HCT116 (cell line): ENCODE measurements at regions not wholly inside any gene's neighbourhood (a gene's known extent, or its start where the extent isn't known, plus 50 kb on each side); places are given as distances from the start of the nearest gene placed in this dataset.

Experiments
- POLR2A ChIP-seq: IDR thresholded peaks from 2 replicates; pipeline ENCODE4 v1.7.0; 2011; ENCODE audit warnings: borderline replicate concordance; ENCODE audit not compliant: insufficient read depth, insufficient read length; ENCODE audit errors: extremely low read depth
- POLR2AphosphoS5 ChIP-seq: IDR thresholded peaks from 2 replicates; pipeline ENCODE4 v1.6.1; 2011; ENCODE audit warnings: mild to moderate bottlenecking, low read depth, low read length, moderate library complexity
- YY1 ChIP-seq: IDR thresholded peaks from 2 replicates; pipeline ENCODE4 v1.6.1; 2011; ENCODE audit warnings: low read length, low read depth, moderate library complexity, mild to moderate bottlenecking; ENCODE audit not compliant: insufficient replicate concordance; ENCODE audit errors: extremely low read depth
- TF ChIP-seq, protein P1 (sequence below), 3 experiments: fragments of 200-600 bp in 1 of 3; sonication (generic) in 1 of 3; IDR thresholded peaks in 2 of 3; conservative IDR thresholded peaks in 1 of 3; 2 replicates each; pipeline ENCODE4 v1.5.1; 2012 to 2017; ENCODE audit warnings: low read depth in 2 of 3, low read length in 2 of 3, antibody characterized with exemption in 1 of 3, borderline replicate concordance in 1 of 3, control low read depth in 1 of 3, mild to moderate bottlenecking in 1 of 3, mixed read lengths in 1 of 3, mixed run types in 1 of 3, moderate library complexity in 1 of 3; ENCODE audit not compliant: insufficient read depth in 1 of 3

DNA sequence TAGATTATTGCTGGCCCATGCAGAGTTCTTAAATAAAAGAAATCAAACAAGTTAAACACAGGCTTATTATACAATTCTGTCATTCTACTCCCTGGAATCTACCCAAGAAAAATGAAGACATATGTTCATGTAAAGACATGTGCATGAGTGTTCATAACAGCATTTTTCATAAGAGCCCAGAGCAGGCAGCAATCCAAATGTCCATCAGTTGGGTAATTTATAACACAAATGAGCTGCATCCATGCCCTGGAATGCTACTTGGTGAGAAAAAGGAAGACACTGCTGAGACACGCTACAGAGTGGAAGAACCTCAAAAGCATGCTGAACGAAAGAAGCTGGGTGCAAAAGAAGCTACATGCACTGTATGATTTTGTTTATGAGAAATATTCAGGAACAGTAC, 342.6 kb downstream of the TCERG1L start:
- TF ChIP-seq, protein P1, sequence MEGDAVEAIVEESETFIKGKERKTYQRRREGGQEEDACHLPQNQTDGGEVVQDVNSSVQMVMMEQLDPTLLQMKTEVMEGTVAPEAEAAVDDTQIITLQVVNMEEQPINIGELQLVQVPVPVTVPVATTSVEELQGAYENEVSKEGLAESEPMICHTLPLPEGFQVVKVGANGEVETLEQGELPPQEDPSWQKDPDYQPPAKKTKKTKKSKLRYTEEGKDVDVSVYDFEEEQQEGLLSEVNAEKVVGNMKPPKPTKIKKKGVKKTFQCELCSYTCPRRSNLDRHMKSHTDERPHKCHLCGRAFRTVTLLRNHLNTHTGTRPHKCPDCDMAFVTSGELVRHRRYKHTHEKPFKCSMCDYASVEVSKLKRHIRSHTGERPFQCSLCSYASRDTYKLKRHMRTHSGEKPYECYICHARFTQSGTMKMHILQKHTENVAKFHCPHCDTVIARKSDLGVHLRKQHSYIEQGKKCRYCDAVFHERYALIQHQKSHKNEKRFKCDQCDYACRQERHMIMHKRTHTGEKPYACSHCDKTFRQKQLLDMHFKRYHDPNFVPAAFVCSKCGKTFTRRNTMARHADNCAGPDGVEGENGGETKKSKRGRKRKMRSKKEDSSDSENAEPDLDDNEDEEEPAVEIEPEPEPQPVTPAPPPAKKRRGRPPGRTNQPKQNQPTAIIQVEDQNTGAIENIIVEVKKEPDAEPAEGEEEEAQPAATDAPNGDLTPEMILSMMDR (IDR thresholded peaks at IDR 0.05 in 2 of 3, conservative IDR thresholded peaks at IDR 0.05 in 1 of 3; ENCODE audit: borderline replicate concordance in 1 of 3, insufficient read depth in 1 of 3, low read depth in 2 of 3, low read length in 2 of 3), result no peak
- TF ChIP-seq POLR2AphosphoS5 (no peak), POLR2A (no peak), YY1 (no peak)
